Ovary (tissue), 3 donors: ENCODE measurements at regions not wholly inside any gene's neighbourhood (a gene's known extent, or its start where the extent isn't known, plus 50 kb on each side); places are given as distances from the start of the nearest gene placed in this dataset.

ENCODE experiments used
- CTCF ChIP-seq, 3 donors: fragments of 450-650 bp in 2 of 3; fragments of 200-600 bp in 1 of 3; IDR thresholded peaks; one replicate each; pipeline versions ENCODE4 v1.5.1 to v1.8.0; 2016 to 2022; ENCODE audit warnings: antibody characterized with exemption in 3 of 3, mild to moderate bottlenecking in 1 of 3
- EP300 ChIP-seq: sonication (generic); formaldehyde crosslinking; IDR thresholded peaks from one replicate; pipeline ENCODE4 v1.6.1; 2017; ENCODE audit warnings: antibody characterized with exemption
- POLR2A ChIP-seq: fragments of 450-650 bp; IDR thresholded peaks from one replicate; pipeline ENCODE4 v1.6.1; 2017; ENCODE audit warnings: antibody characterized with exemption, mild to moderate bottlenecking, moderate library complexity
- donor health status: DM: no; HTN: no; CAD: no.

- TF ChIP-seq CTCF (IDR thresholded peaks at IDR 0.05) (no peak), POLR2A (no peak), EP300 (no peak)
These were observed 393.1 kb upstream of the RGS6 start for GRCh38 chr14:71538938-71539649.
